ENCODE measurements at regions not wholly inside any gene's neighbourhood (a gene's known extent, or its start where the extent isn't known, plus 50 kb on each side); places are given as distances from the start of the nearest gene placed in this dataset.
"Not testable (repeated sequence)": the region's sequence is repeated elsewhere in the genome, so short reads cannot be mapped to it uniquely, and the experiment has no call there.

DNA sequence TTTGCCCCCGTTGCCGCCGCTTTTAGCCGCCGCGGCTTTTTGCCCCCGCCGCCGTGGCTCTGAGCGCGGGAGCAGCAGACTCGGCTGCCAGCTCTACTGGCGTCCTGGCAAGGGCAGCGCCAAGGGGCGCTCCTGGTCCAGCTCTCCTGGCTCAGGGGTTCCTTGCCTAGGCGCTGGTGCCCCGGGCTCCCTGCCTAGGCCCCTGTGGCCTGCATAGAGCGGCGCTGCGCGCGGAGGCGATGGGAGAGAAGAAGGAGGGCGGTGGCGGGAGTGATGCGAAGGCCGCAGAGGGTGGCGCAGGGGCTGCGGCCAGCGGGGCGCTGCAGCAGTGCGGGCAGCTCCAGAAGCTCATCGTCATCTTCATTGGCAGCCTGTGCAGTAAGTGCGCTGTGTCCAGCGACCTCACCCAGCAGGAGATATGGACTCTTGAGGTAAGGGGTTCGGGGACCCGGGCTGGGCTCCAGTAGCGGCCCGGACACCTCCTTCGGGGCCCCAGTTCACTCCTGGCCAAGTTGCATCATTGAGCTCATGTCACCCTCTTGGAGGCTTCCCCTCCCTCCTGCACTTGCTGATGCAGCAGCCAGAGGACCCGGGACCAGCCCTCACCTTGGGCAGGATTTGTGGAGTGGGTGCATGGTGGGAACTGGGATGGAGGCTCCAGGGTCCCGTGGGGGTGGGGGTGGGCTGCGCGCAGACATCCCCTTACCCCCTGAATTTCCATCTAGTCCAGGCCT is 1344.4 kb downstream of the TP53TG3F start:
- Histone ChIP-seq H3K27me3 (ENCODE audit: control insufficient read depth in 2 of 2, insufficient read depth in 2 of 2, low read length in 2 of 2) (no peaks in the 10 kb centered on the region), H4K20me1 (ENCODE audit: insufficient read depth, low read length) (no peaks in the 10 kb centered on the region), H3K9me3 (replicated peaks in 1 of 2; ENCODE audit: control insufficient read depth in 1 of 2, insufficient read depth in 1 of 2, low read length in 2 of 2) (peaks cover 33 to 36% of the 10 kb centered on the region in 2 donors), H3K9ac (ENCODE audit: insufficient read depth, low read length, poor library complexity, severe bottlenecking) (no peak overlapping the region), H3K36me3 (replicated peaks in 1 of 2; ENCODE audit: control insufficient read depth in 1 of 2, insufficient read depth in 2 of 2, low read length in 2 of 2) (no peaks in the 10 kb centered on the region), H3K4me1 (ENCODE audit: control insufficient read depth in 1 of 2, insufficient read depth in 2 of 2, low read length in 2 of 2) (no peaks in the 10 kb centered on the region), H3K79me2 (ENCODE audit: insufficient read depth, low read length) (no peaks in the 10 kb centered on the region), H3K27ac (ENCODE audit: low read depth in 1 of 2, low read length in 2 of 2) (no peak overlapping the region), H2AFZ (ENCODE audit: insufficient read depth, low read depth, low read length, poor library complexity, severe bottlenecking) (no peak overlapping the region), H3K4me2 (replicated peaks; ENCODE audit: extremely low read depth, low read length, poor library complexity, severe bottlenecking) (no peak overlapping the region), H3K4me3 (replicated peaks in 1 of 3; ENCODE audit: low read depth in 2 of 3, low read length in 3 of 3) (peak overlapping the region in 1 of 3 experiments; percentile 28)
- WGBS (ENCODE audit: insufficient coverage), result 63% methylated on average over 40 of the region's 44 CpGs
- Mint-ChIP-seq H3K4me3 (no peak overlapping the region), H3K27me3 (ENCODE audit: low read depth in 3 of 3) (peaks cover 0 to 4% (median 2%) of the 10 kb centered on the region in 3 donors), H3K4me1 (no peaks in the 10 kb centered on the region), H3K9me3 (peaks cover 3 to 28% (median 17%) of the 10 kb centered on the region in 7 donors), H3K36me3 (no peaks in the 10 kb centered on the region), H3K27ac (no peak overlapping the region)
- intact Hi-C loops (cut with micrococcal nuclease), result no loop called here
- TF ChIP-seq, protein P1, sequence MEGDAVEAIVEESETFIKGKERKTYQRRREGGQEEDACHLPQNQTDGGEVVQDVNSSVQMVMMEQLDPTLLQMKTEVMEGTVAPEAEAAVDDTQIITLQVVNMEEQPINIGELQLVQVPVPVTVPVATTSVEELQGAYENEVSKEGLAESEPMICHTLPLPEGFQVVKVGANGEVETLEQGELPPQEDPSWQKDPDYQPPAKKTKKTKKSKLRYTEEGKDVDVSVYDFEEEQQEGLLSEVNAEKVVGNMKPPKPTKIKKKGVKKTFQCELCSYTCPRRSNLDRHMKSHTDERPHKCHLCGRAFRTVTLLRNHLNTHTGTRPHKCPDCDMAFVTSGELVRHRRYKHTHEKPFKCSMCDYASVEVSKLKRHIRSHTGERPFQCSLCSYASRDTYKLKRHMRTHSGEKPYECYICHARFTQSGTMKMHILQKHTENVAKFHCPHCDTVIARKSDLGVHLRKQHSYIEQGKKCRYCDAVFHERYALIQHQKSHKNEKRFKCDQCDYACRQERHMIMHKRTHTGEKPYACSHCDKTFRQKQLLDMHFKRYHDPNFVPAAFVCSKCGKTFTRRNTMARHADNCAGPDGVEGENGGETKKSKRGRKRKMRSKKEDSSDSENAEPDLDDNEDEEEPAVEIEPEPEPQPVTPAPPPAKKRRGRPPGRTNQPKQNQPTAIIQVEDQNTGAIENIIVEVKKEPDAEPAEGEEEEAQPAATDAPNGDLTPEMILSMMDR (IDR thresholded peaks at IDR 0.05), result no peak
- no peak for DNase-seq

DNA sequence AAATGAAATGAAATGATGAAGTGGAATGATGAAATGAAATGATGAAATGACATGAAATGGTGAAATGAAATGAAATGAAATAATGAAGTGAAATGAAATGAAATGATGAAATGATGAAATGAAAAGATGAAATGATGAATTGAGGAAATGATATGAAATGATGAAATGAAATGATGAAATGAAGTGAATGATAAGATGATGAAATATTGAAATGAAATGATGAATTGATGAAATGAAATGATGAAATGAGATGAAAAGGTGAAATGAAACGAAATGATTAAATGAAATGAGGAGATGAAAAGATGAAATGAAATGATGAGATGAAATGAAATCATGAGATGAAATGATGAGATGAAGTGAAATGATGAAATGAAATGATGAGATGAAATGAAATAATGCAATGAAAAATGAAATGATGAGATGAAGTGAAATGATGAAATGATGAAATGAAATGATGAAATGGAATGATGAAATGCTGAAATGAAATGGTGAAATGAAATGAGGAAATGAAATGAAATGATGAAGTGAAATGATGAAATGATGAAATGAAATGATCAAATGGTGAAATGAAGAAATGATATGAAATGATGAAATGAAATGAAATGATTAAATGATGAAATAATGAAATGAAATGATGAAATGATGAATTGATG is 1347.7 kb downstream of the TP53TG3F start:
- H3K4me3 Mint-ChIP-seq; DNase-seq; H3K36me3 ChIP-seq (replicated peaks in 1 of 2; ENCODE audit: control insufficient read depth in 1 of 2, insufficient read depth in 2 of 2, low read length in 2 of 2); H3K4me1 Mint-ChIP-seq; H3K36me3 Mint-ChIP-seq; H3K4me2 ChIP-seq (replicated peaks; ENCODE audit: extremely low read depth, low read length, poor library complexity, severe bottlenecking); H3K27me3 ChIP-seq (ENCODE audit: control insufficient read depth in 2 of 2, insufficient read depth in 2 of 2, low read length in 2 of 2); H3K27ac Mint-ChIP-seq; H3K9ac ChIP-seq (ENCODE audit: insufficient read depth, low read length, poor library complexity, severe bottlenecking); intact Hi-C loops (cut with micrococcal nuclease); H4K20me1 ChIP-seq (ENCODE audit: insufficient read depth, low read length); H3K27ac ChIP-seq (ENCODE audit: low read depth in 1 of 2, low read length in 2 of 2); H3K27me3 Mint-ChIP-seq (ENCODE audit: low read depth in 3 of 3); H2AFZ ChIP-seq (ENCODE audit: insufficient read depth, low read depth, low read length, poor library complexity, severe bottlenecking); H3K4me1 ChIP-seq (ENCODE audit: control insufficient read depth in 1 of 2, insufficient read depth in 2 of 2, low read length in 2 of 2); H3K79me2 ChIP-seq (ENCODE audit: insufficient read depth, low read length); H3K4me3 ChIP-seq (replicated peaks in 1 of 3; ENCODE audit: low read depth in 2 of 3, low read length in 3 of 3): not testable (repeated sequence)
- H3K9me3 Mint-ChIP-seq, result peaks cover 3 to 26% (median 15%) of the 10 kb centered on the region in 7 donors
- 25% methylated on average over 1 of the region's 1 CpG for WGBS (ENCODE audit: insufficient coverage)
- peaks cover 30 to 33% of the 10 kb centered on the region in 2 donors for H3K9me3 ChIP-seq (replicated peaks in 1 of 2; ENCODE audit: control insufficient read depth in 1 of 2, insufficient read depth in 1 of 2, low read length in 2 of 2)

DNA sequence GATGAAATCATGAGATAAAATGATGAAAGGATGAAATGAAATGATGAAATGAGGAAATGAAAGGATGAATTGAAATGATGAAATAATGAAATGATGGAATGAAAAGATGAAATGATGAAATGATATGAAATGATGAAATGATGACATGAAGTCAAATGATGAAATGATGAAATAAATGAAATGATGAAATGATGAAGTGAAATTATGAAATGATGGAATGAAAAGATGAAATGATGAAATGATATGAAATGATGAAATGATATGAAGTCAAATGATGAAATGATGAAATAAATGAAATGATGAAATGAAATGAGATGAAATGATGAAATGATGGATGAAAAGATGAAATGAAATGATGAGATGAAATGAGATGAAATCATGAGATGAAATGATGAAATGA is 1348.4 kb downstream of the TP53TG3F start:
- DNase-seq; H3K27me3 Mint-ChIP-seq (ENCODE audit: low read depth in 3 of 3); H3K27ac Mint-ChIP-seq; H3K4me3 Mint-ChIP-seq; H3K27me3 ChIP-seq (ENCODE audit: control insufficient read depth in 2 of 2, insufficient read depth in 2 of 2, low read length in 2 of 2); H3K4me1 Mint-ChIP-seq; H3K9ac ChIP-seq (ENCODE audit: insufficient read depth, low read length, poor library complexity, severe bottlenecking); H3K36me3 Mint-ChIP-seq; H3K4me2 ChIP-seq (replicated peaks; ENCODE audit: extremely low read depth, low read length, poor library complexity, severe bottlenecking); H3K4me3 ChIP-seq (replicated peaks in 1 of 3; ENCODE audit: low read depth in 2 of 3, low read length in 3 of 3); H3K4me1 ChIP-seq (ENCODE audit: control insufficient read depth in 1 of 2, insufficient read depth in 2 of 2, low read length in 2 of 2); H3K27ac ChIP-seq (ENCODE audit: low read depth in 1 of 2, low read length in 2 of 2); H4K20me1 ChIP-seq (ENCODE audit: insufficient read depth, low read length); intact Hi-C loops (cut with micrococcal nuclease); H3K36me3 ChIP-seq (replicated peaks in 1 of 2; ENCODE audit: control insufficient read depth in 1 of 2, insufficient read depth in 2 of 2, low read length in 2 of 2); H3K79me2 ChIP-seq (ENCODE audit: insufficient read depth, low read length); H2AFZ ChIP-seq (ENCODE audit: insufficient read depth, low read depth, low read length, poor library complexity, severe bottlenecking): not testable (repeated sequence)
- H3K9me3 Mint-ChIP-seq, result peaks cover 3 to 22% (median 13%) of the 10 kb centered on the region in 7 donors
- H3K9me3 ChIP-seq (replicated peaks in 1 of 2; ENCODE audit: control insufficient read depth in 1 of 2, insufficient read depth in 1 of 2, low read length in 2 of 2), result peaks cover 23 to 33% of the 10 kb centered on the region in 2 donors

DNA sequence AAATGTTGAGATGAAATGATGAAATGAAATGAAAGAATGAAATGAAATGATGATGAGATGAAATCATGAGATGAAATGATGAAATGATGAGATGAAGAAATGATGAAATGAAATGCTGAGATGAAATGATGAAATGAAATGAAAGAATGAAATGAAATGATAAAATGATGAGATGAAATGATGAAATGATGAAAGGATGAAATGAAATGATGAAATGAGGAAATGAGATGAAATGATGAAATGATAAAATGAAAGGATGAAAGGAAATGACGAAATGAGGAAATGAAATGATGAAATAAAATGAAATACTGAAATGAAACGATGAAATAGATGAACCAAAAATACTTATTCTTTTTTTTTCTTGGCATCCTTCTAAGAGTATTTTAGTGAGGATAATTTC is 1349.1 kb downstream of the TP53TG3F start:
- H3K27me3 Mint-ChIP-seq (ENCODE audit: low read depth in 3 of 3); DNase-seq; H3K27ac ChIP-seq (ENCODE audit: low read depth in 1 of 2, low read length in 2 of 2); H3K4me2 ChIP-seq (replicated peaks; ENCODE audit: extremely low read depth, low read length, poor library complexity, severe bottlenecking); H3K27me3 ChIP-seq (ENCODE audit: control insufficient read depth in 2 of 2, insufficient read depth in 2 of 2, low read length in 2 of 2); H2AFZ ChIP-seq (ENCODE audit: insufficient read depth, low read depth, low read length, poor library complexity, severe bottlenecking); H3K4me3 ChIP-seq (replicated peaks in 1 of 3; ENCODE audit: low read depth in 2 of 3, low read length in 3 of 3); H3K4me1 ChIP-seq (ENCODE audit: control insufficient read depth in 1 of 2, insufficient read depth in 2 of 2, low read length in 2 of 2); H3K9ac ChIP-seq (ENCODE audit: insufficient read depth, low read length, poor library complexity, severe bottlenecking); H3K36me3 Mint-ChIP-seq; H4K20me1 ChIP-seq (ENCODE audit: insufficient read depth, low read length); H3K36me3 ChIP-seq (replicated peaks in 1 of 2; ENCODE audit: control insufficient read depth in 1 of 2, insufficient read depth in 2 of 2, low read length in 2 of 2); H3K4me3 Mint-ChIP-seq; H3K27ac Mint-ChIP-seq; H3K4me1 Mint-ChIP-seq; intact Hi-C loops (cut with micrococcal nuclease); H3K79me2 ChIP-seq (ENCODE audit: insufficient read depth, low read length): not testable (repeated sequence)
- WGBS (ENCODE audit: insufficient coverage), result no CpG with 5 or more reads among the region's 2 CpGs
- peaks cover 2 to 17% (median 14%) of the 10 kb centered on the region in 7 donors for H3K9me3 Mint-ChIP-seq
- H3K9me3 ChIP-seq (replicated peaks in 1 of 2; ENCODE audit: control insufficient read depth in 1 of 2, insufficient read depth in 1 of 2, low read length in 2 of 2), result peaks cover 16 to 27% of the 10 kb centered on the region in 2 donors
